T-helper 17 cell (primary cell): ENCODE measurements at regions not wholly inside any gene's neighbourhood (a gene's known extent, or its start where the extent isn't known, plus 50 kb on each side); places are given as distances from the start of the nearest gene placed in this dataset.

Source experiments
- ATAC-seq: fragments of 150-1000 bp; cut with Tn5 transposase; 2 replicates; pipeline ENCODE4 v1.10.0; 2021; ENCODE audit warnings: mild to moderate bottlenecking, moderate library complexity
- DNase-seq, 3 donors: peaks; one replicate each; pipeline versions ENCODE4 v3.0.0 to v3.0.0-alpha.2; 2020 to 2021
- H3K9me3 ChIP-seq: one replicate; pipeline ENCODE4 v1.7.0; 2013; ENCODE audit warnings: low read length, mild to moderate bottlenecking; ENCODE audit not compliant: control insufficient read depth, poor library complexity, severe bottlenecking
- H3K27ac Mint-ChIP-seq: one replicate; pipeline ENCODE4 v1.8.0; 2022; ENCODE audit warnings: mild to moderate bottlenecking, moderate library complexity, mixed read lengths
- H3K27me3 Mint-ChIP-seq: one replicate; pipeline ENCODE4 v1.8.0; 2022; ENCODE audit warnings: mixed read lengths
- H3K36me3 Mint-ChIP-seq: one replicate; pipeline ENCODE4 v1.8.0; 2022; ENCODE audit warnings: low read depth, mixed read lengths
- H3K4me1 Mint-ChIP-seq: one replicate; pipeline ENCODE4 v1.8.0; 2022; ENCODE audit warnings: mild to moderate bottlenecking, mixed read lengths
- H3K4me3 Mint-ChIP-seq: one replicate; pipeline ENCODE4 v1.8.0; 2022; ENCODE audit warnings: mild to moderate bottlenecking, moderate library complexity, mixed read lengths

DNA sequence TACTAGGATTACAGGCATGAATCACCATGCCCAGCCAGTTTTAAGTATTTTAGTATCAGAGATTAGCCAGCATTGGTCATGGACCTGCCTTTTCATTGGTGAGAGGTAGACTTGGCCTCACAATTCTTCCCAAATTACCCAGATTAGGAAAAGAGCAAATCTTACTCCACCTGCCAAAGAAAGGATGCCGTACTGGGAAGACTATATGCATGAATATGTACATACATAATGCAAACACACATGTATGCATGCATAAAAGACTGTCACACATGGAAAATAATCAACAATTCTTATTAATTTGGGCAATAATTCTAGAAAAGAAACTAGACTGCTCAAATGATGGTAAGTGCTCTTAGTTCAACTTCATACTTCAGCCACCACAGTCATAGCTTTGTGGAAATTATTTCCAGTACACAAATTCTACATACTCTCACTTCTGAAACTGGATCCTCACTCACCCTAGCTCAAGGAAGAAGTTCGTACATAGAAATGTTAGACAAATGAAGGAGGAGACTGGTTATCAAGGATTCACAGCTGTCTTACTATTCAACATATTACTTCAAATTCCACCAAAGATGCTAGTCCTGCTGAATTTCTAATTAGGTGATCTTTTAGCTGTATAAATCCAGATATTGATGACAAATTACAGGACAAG is 73.7 kb downstream of the MINAR2 start:
- H3K4me1 Mint-ChIP-seq: no peaks in the 10 kb centered on the region
- ATAC-seq (no peak), DNase-seq (no peak)
- no peak overlapping the region for H3K4me3 Mint-ChIP-seq
- no peaks in the 10 kb centered on the region for H3K9me3 ChIP-seq
- no peak overlapping the region for H3K27ac Mint-ChIP-seq
- H3K36me3 Mint-ChIP-seq: no peaks in the 10 kb centered on the region
- H3K27me3 Mint-ChIP-seq: peaks cover 13% of the 10 kb centered on the region

GRCh38 chr5:129830288-129830687 is 74.0 kb upstream of the CHSY3 start:
- no peak for DNase-seq
- Mint-ChIP-seq H3K36me3 (no peaks in the 10 kb centered on the region), H3K4me1 (no peaks in the 10 kb centered on the region), H3K27me3 (peaks cover 20% of the 10 kb centered on the region), H3K4me3 (no peak overlapping the region), H3K27ac (no peak overlapping the region)
- no peak for ATAC-seq
- no peaks in the 10 kb centered on the region for H3K9me3 ChIP-seq

GRCh38 chr5:129836321-129836720 is 67.9 kb upstream of the CHSY3 start:
- DNase-seq: no peak
- peaks cover 37% of the 10 kb centered on the region for H3K27me3 Mint-ChIP-seq
- H3K36me3 Mint-ChIP-seq: no peaks in the 10 kb centered on the region
- no peak overlapping the region for H3K27ac Mint-ChIP-seq
- no peak for ATAC-seq
- no peaks in the 10 kb centered on the region for H3K4me1 Mint-ChIP-seq
- H3K9me3 ChIP-seq: no peaks in the 10 kb centered on the region
- H3K4me3 Mint-ChIP-seq: no peak overlapping the region

DNA sequence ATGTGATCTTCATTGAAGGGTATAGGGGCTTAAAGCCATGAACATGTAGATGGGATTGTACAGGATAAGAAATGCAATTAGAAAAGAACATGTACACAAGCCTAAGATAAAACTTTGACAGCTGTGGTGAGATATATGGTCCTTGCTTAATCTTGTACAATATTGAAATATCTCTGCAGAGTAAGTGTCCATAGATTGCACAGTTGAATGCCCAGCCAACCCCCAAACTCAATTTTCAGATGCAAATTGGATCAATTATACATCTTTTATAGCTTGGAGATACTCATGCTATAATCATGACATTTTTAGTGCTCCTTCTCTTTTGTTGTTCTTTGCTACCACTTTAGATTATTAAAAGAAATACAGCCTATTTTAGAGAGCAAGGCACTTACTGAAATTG is 59.5 kb upstream of the CHSY3 start:
- DNase-seq (no peak), ATAC-seq (no peak)
- H3K27me3 Mint-ChIP-seq: peaks cover 35% of the 10 kb centered on the region
- H3K36me3 Mint-ChIP-seq: no peaks in the 10 kb centered on the region
- no peaks in the 10 kb centered on the region for H3K9me3 ChIP-seq
- no peaks in the 10 kb centered on the region for H3K4me1 Mint-ChIP-seq
- no peak overlapping the region for H3K4me3 Mint-ChIP-seq
- H3K27ac Mint-ChIP-seq: no peak overlapping the region

DNA sequence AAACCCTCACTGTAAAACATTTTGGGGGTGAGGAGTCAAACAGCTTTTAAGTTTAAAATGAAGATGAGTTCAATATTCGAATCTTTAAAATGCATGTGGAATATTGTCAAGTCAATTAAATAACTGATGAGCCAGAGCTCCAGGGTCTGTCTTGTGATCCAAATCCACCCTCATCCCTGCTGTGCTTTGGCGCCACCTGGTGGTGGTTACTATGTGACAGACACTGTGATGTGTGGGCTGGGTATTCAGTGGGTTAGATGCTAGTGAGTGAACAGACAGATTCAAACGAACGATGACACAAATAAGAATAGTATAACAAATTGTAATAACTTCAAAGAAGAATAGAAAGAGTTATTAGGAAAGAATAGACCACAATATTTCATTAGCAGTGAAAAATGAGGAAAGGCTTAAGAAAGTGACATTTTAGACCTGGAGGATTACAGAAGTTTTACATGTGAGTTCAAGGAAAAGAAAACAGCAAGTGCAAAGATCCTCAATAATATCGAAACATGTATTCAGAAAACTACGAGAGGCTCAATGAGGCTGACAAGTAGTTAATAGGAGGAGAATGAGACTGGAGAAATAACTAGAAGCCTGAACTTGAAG is 51.4 kb upstream of the CHSY3 start:
- no peak overlapping the region for H3K4me3 Mint-ChIP-seq
- peaks cover 8% of the 10 kb centered on the region for H3K4me1 Mint-ChIP-seq
- no peaks in the 10 kb centered on the region for H3K9me3 ChIP-seq
- H3K27me3 Mint-ChIP-seq: peaks cover 42% of the 10 kb centered on the region
- DNase-seq (peak; percentile 29 to 59 (median 47)), ATAC-seq (peak; percentile 77)
- peaks cover 4% of the 10 kb centered on the region for H3K36me3 Mint-ChIP-seq
- no peak overlapping the region for H3K27ac Mint-ChIP-seq

DNA sequence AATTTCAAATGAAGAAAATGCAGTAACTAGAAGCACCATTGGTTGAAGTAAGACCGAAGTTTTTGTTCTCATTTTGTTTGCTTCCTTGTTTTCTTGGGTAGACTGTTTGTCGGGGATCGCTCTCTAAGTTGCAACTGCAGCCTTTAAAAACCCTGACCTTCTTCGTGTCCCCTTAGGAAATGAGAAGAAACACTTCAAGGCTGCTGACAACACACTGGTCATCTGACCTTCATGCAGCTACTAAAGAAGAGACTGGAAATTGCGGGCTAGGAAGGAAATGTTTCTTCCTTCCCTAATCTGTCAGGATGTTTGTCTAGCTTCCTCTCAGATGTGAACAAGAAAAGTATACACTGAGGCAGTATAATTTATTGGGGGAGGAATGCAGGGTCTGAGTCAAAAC is 50.7 kb upstream of the CHSY3 start:
- H3K36me3 Mint-ChIP-seq: peaks cover 4% of the 10 kb centered on the region

More for the DNA sequence above, 50.7 kb upstream of the CHSY3 start:
- no peak for DNase-seq
- Mint-ChIP-seq H3K27ac (no peak overlapping the region), H3K4me3 (no peak overlapping the region), H3K27me3 (peaks cover 45% of the 10 kb centered on the region), H3K4me1 (peaks cover 8% of the 10 kb centered on the region)
- no peaks in the 10 kb centered on the region for H3K9me3 ChIP-seq
- ATAC-seq: no peak
